T-cell (primary cell): ENCODE measurements at regions not wholly inside any gene's neighbourhood (a gene's known extent, or its start where the extent isn't known, plus 50 kb on each side); places are given as distances from the start of the nearest gene placed in this dataset.

Experiments
- ATAC-seq, 4 experiments: fragments of 200-7000 bp in 3 of 4; fragments of 150-1000 bp in 1 of 4; cut with Tn5 transposase; replicated peaks in 1 of 4; 1 replicate in 3 of 4; 2 replicates in 1 of 4; pipeline ENCODE4 v1.10.0; 2021; ENCODE audit warnings: moderate library complexity in 3 of 4, mild to moderate bottlenecking in 2 of 4, moderate number of reproducible peaks in 1 of 4
- CTCF ChIA-PET, 2 donors: fragments of 300-600 bp; sonication (Branson Sonifier 250); formaldehyde crosslinking; loops; one replicate each; lab custom pipeline; 2022; ENCODE audit warnings: antibody characterized with exemption in 2 of 2; lab: Charles Lee
- POLR2A ChIA-PET, 2 donors: fragments of 300-600 bp; sonication (Branson Sonifier 250); formaldehyde crosslinking; loops; one replicate each; lab custom pipeline; 2022; ENCODE audit warnings: antibody characterized with exemption in 2 of 2; lab: Charles Lee
- DNase-seq, 35 experiments: peaks; one replicate each; pipeline versions ENCODE4 v3.0.0 to v3.0.0-alpha.2; 2013 to 2023
- H3K27ac ChIP-seq: one replicate; pipeline ENCODE4 v1.5.1; 2013; ENCODE audit warnings: low read length
- H3K27me3 ChIP-seq, 2 experiments: replicated peaks in 1 of 2; 1 replicate in 1 of 2; 2 replicates in 1 of 2; pipeline versions ENCODE4 v1.6.1 to v1.7.0; 2013; ENCODE audit warnings: low read length in 1 of 2, mixed read lengths in 1 of 2; ENCODE audit not compliant: control insufficient read depth in 2 of 2, insufficient read depth in 2 of 2; ENCODE audit errors: extremely low read depth in 1 of 2
- H3K36me3 ChIP-seq, 2 donors: 1 replicate in 1 of 2; 2 replicates in 1 of 2; pipeline versions ENCODE4 v1.6.1 to v1.7.0; 2013; ENCODE audit warnings: low read length in 1 of 2; ENCODE audit not compliant: control insufficient read depth in 2 of 2, insufficient read depth in 1 of 2; ENCODE audit errors: extremely low read depth in 1 of 2
- H3K4me1 ChIP-seq, 2 experiments: 1 replicate in 1 of 2; 2 replicates in 1 of 2; pipeline versions ENCODE4 v1.6.1 to v1.7.0; 2013; ENCODE audit warnings: low read length in 2 of 2, mixed read lengths in 1 of 2; ENCODE audit not compliant: insufficient read depth in 2 of 2, control insufficient read depth in 1 of 2; ENCODE audit errors: extremely low read depth in 1 of 2
- H3K4me3 ChIP-seq, 2 donors: 1 replicate in 1 of 2; 2 replicates in 1 of 2; pipeline versions ENCODE4 v1.5.1 to v1.7.0; 2013; ENCODE audit warnings: mild to moderate bottlenecking in 2 of 2, low read length in 1 of 2, moderate library complexity in 1 of 2; ENCODE audit not compliant: control insufficient read depth in 1 of 2; ENCODE audit errors: extremely low read depth in 1 of 2
- H3K9me3 ChIP-seq: 2 replicates; pipeline ENCODE4 v1.7.0; 2013
- H3K27ac Mint-ChIP-seq, 2 donors: one replicate each; pipeline ENCODE4 v1.8.0; 2020 to 2021; ENCODE audit warnings: mild to moderate bottlenecking in 2 of 2, mixed read lengths in 2 of 2
- H3K27me3 Mint-ChIP-seq, 2 donors: one replicate each; pipeline ENCODE4 v1.8.0; 2021 to 2022; ENCODE audit warnings: mixed read lengths in 2 of 2
- H3K36me3 Mint-ChIP-seq: one replicate; pipeline ENCODE4 v1.8.0; 2021; ENCODE audit warnings: mixed read lengths
- H3K4me1 Mint-ChIP-seq, 3 donors: one replicate each; pipeline ENCODE4 v1.8.0; 2020 to 2022; ENCODE audit warnings: mixed read lengths in 3 of 3, mild to moderate bottlenecking in 1 of 3
- H3K4me3 Mint-ChIP-seq, 3 donors: one replicate each; pipeline ENCODE4 v1.8.0; 2020 to 2022; ENCODE audit warnings: mild to moderate bottlenecking in 3 of 3, mixed read lengths in 3 of 3, moderate library complexity in 3 of 3
- H3K9me3 Mint-ChIP-seq, 3 donors: one replicate each; pipeline ENCODE4 v1.8.0; 2020 to 2022; ENCODE audit warnings: mixed read lengths in 3 of 3
- WGBS: methylation state at CpG from one replicate; pipeline ENCODE4 v1.1.5; 2013; ENCODE audit warnings: missing lambda C conversion rate; ENCODE audit not compliant: insufficient coverage; 5-methylcytosine and 5-hydroxymethylcytosine counted together

DNA sequence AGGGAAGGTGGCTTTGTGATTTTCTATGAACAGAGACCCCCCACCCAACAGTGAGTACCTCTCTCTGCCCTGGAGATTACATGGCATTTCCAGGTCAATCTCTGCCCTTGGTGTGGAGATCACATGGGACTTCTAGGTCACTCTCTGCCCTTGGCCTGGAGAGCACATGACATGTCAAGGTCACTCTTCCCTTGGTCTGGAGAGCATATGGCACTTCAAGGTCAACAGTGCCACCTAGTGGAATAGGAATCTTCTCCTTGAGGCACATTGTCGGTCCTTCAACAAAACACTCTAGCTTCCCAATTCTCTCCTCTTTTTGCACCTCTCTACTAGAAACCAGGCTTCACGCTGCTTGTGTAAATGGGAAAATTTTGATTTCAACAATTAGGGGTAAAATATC lies 66.2 kb upstream of the TACR3 start:
- no peaks in the 10 kb centered on the region for H3K36me3 ChIP-seq
- H3K9me3 Mint-ChIP-seq: peaks cover 0 to 18% (median 12%) of the 10 kb centered on the region in 3 donors
- peaks cover 4% of the 10 kb centered on the region for H3K9me3 ChIP-seq
- no peaks in the 10 kb centered on the region for H3K27me3 Mint-ChIP-seq
- no peak overlapping the region for H3K4me3 ChIP-seq
- H3K4me3 Mint-ChIP-seq: no peak overlapping the region
- H3K4me1 Mint-ChIP-seq: no peaks in the 10 kb centered on the region
- ATAC-seq (no peak), DNase-seq (no peak)
- no peaks in the 10 kb centered on the region for H3K4me1 ChIP-seq
- H3K27me3 ChIP-seq: no peaks in the 10 kb centered on the region
- ChIA-PET CTCF (no interaction called here), POLR2A (no interaction called here)
- no peak overlapping the region for H3K27ac ChIP-seq
- H3K27ac Mint-ChIP-seq: no peak overlapping the region
- WGBS: no CpG with 5 or more reads among the region's 2 CpGs
- H3K36me3 Mint-ChIP-seq: no peaks in the 10 kb centered on the region

DNA sequence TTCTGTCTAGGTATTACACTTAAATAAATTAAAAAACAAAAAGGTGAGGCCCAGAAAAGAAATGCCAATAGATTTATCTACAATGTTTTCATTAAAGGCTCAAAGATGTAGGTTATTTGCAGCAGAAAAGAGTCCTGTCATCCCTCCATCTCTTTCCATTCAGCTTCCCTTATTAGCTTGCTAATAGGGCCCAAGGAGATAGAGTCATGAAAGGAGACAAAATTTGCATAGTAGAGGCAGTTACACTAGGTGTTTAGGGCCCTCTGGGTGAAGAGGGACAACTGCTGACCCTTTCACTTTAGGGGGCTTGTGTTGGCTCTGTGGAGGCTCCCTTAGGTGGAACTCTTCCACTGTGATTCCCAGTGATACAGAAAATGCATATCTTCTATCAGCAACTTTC lies 58.4 kb upstream of the TACR3 start:
- ATAC-seq (no peak), DNase-seq (no peak)
- H3K36me3 Mint-ChIP-seq: no peaks in the 10 kb centered on the region
- Histone ChIP-seq H3K4me1 (no peaks in the 10 kb centered on the region), H3K36me3 (no peaks in the 10 kb centered on the region), H3K27ac (no peak overlapping the region), H3K27me3 (no peaks in the 10 kb centered on the region), H3K4me3 (no peak overlapping the region), H3K9me3 (no peaks in the 10 kb centered on the region)
- H3K4me1 Mint-ChIP-seq: no peaks in the 10 kb centered on the region
- peaks cover 0 to 3% (median 0%) of the 10 kb centered on the region in 3 donors for H3K9me3 Mint-ChIP-seq
- H3K4me3 Mint-ChIP-seq: no peak overlapping the region
- ChIA-PET CTCF (no interaction called here), POLR2A (no interaction called here)
- no peak overlapping the region for H3K27ac Mint-ChIP-seq
- no peaks in the 10 kb centered on the region for H3K27me3 Mint-ChIP-seq

DNA sequence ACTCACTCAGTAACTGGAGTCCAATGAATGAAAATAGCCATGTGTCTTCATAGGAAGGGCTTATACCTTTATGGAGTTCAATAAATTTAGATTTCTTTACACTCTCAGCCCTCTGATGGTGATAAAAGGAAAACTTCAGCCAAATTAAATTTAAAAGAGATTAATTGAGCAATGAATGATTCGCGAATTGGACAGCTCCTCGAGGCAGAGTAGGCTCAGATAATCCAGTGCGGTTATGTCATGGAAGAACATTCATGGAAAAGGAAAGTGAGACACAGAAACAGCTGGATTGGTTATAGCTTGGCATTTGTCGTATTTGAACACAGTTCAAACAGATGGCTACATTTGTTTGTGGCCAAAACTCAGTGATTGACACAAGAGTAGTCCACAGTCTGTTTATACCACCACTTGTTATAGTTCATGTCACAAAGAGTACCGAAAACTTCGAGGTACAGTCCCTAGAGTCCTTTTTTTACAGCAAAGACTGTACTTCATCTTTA lies 54.6 kb upstream of the TACR3 start:
- ATAC-seq (no peak), DNase-seq (no peak)
- H3K9me3 ChIP-seq: no peaks in the 10 kb centered on the region
- Mint-ChIP-seq H3K27me3 (no peaks in the 10 kb centered on the region), H3K36me3 (no peaks in the 10 kb centered on the region), H3K27ac (no peak overlapping the region), H3K4me3 (no peak overlapping the region), H3K9me3 (peaks cover 0 to 8% (median 0%) of the 10 kb centered on the region in 3 donors), H3K4me1 (no peaks in the 10 kb centered on the region)
- 82% methylated on average over 5 of the region's 7 CpGs for WGBS
- H3K27me3 ChIP-seq: no peaks in the 10 kb centered on the region
- H3K36me3 ChIP-seq: no peaks in the 10 kb centered on the region
- H3K27ac ChIP-seq: no peak overlapping the region
- H3K4me1 ChIP-seq: no peaks in the 10 kb centered on the region
- no peak overlapping the region for H3K4me3 ChIP-seq
- POLR2A ChIA-PET: no interaction called here
- CTCF ChIA-PET: no interaction called here

DNA sequence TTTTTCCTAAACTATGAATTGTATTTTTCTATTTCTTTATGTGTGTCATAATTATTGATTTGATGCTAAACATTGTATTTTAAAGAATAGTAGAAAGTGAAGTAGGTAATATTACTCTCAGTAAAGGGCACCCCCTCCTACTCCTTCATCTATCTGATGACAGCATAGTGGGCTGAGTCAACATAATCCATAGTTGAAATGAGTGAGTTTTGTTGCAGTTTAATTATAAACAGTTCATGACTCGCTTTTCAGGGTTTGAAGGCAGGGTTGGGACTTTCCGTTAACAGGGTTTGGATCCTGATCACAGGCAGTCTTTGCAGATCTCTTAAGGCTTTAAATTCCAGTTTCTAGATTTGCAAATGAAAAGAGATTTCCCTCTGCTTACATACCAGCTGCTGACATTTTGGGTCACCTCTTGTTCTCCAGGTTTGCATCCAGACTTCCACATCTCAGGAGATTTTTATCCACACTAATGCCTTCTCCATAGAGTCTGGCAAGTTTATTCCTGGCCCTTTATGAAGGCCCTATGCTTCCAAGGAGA lies 54.0 kb upstream of the TACR3 start:
- ATAC-seq (no peak), DNase-seq (no peak)
- H3K36me3 Mint-ChIP-seq: no peaks in the 10 kb centered on the region
- H3K36me3 ChIP-seq: no peaks in the 10 kb centered on the region
- no peaks in the 10 kb centered on the region for H3K4me1 Mint-ChIP-seq
- no peak overlapping the region for H3K27ac Mint-ChIP-seq
- ChIA-PET POLR2A (no interaction called here), CTCF (no interaction called here)
- no peak overlapping the region for H3K4me3 Mint-ChIP-seq
- WGBS: 80% methylated on average over 2 of the region's 2 CpGs
- H3K9me3 ChIP-seq: no peaks in the 10 kb centered on the region
- no peak overlapping the region for H3K27ac ChIP-seq
- H3K4me1 ChIP-seq: no peaks in the 10 kb centered on the region
- no peaks in the 10 kb centered on the region for H3K27me3 Mint-ChIP-seq
- H3K27me3 ChIP-seq: no peaks in the 10 kb centered on the region
- H3K9me3 Mint-ChIP-seq: peaks cover 0 to 5% (median 3%) of the 10 kb centered on the region in 3 donors
- no peak overlapping the region for H3K4me3 ChIP-seq
